ENCODE measurements at regions not wholly inside any gene's neighbourhood (a gene's known extent, or its start where the extent isn't known, plus 50 kb on each side); places are given as distances from the start of the nearest gene placed in this dataset.
A peak's percentile ranks its signal among the peaks of the same experiment; 100 is the strongest.

DNA sequence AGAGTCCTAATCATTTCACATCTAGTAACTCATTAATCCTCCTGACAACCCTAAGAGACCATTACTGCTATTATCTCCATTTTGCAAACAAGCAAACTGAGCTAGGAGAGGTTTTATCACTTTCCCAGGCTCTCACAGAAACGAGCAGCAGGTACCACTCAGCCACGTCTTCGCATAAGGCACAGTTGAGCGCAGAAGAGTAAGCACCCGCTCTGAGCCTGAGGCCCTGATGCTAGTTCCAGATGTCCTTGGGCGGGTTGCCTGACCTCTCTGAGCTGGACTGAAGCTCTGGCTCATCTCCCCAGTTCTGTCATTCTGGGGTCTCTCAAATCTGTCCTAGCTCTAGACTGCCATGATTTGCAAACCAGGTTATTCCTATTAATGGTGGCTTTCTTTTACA is 72.6 kb upstream of the FRMD4A start:
- ATAC-seq (replicated peaks; ENCODE audit: extremely low read depth, poor library complexity, severe bottlenecking) = no peak
- no peak overlapping the region for H3K27ac Mint-ChIP-seq (ENCODE audit: low read depth)
- H3K4me3 Mint-ChIP-seq = no peak overlapping the region
- no peak for DNase-seq (ENCODE audit: low spot score in 2 of 2)
- no peaks in the 10 kb centered on the region for H3K9me3 Mint-ChIP-seq
- no peaks in the 10 kb centered on the region for H3K4me1 Mint-ChIP-seq
- H3K27me3 Mint-ChIP-seq = peaks cover 66% of the 10 kb centered on the region
- no peaks in the 10 kb centered on the region for H3K36me3 Mint-ChIP-seq (ENCODE audit: insufficient read depth)

DNA sequence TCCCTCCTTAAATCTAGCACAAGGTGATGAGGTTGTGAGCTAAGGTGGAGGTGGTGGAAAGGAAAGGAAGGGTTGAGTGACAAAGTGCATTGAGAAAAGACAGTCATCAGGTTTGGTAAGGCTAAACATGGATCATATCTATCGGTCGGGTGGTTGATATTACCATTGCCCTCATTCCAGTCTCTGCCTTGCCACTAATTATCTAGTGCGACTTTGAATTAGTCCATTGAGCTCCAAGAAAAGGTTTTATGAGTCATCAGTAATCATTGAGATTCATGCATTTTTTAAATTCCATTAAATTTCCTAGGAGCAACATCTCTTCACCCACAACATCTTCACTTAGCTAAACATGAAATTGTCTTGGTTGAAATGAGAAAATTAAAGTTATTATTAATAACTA is 68.9 kb upstream of the FRMD4A start:
- H3K9me3 Mint-ChIP-seq = no peaks in the 10 kb centered on the region
- H3K27me3 Mint-ChIP-seq = peaks cover 41% of the 10 kb centered on the region

DNA sequence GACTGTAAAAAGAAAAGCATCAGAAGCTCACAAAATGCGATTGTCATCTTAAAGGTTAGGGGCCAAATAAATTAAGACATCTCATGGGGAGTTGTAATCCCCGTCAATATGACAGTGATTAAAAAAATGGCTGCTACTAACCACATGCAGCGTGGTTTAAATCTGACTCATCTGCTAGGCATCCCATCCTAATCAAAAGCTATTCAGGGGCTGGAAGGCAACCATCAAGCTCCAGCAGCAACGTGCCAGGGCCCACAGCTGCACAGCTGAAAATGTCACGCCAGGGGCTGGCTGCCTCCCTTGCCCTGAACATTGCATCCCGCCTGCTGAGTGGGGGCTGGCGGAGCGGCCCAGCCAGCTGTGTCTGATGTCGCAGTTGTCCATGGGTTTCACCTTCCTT is 66.3 kb upstream of the FRMD4A start:
- no peaks in the 10 kb centered on the region for H3K36me3 Mint-ChIP-seq (ENCODE audit: insufficient read depth)
- DNase-seq (ENCODE audit: low spot score in 2 of 2) (no peak), ATAC-seq (replicated peaks; ENCODE audit: extremely low read depth, poor library complexity, severe bottlenecking) (no peak)
- no peaks in the 10 kb centered on the region for H3K4me1 Mint-ChIP-seq
- H3K9me3 Mint-ChIP-seq = no peaks in the 10 kb centered on the region
- no peak overlapping the region for H3K4me3 Mint-ChIP-seq
- H3K27ac Mint-ChIP-seq (ENCODE audit: low read depth) = no peak overlapping the region
- H3K27me3 Mint-ChIP-seq = peaks cover 29% of the 10 kb centered on the region

More for the DNA sequence above, 68.9 kb upstream of the FRMD4A start:
- H3K4me1 Mint-ChIP-seq = no peaks in the 10 kb centered on the region
- H3K27ac Mint-ChIP-seq (ENCODE audit: low read depth) = no peak overlapping the region
- no peak overlapping the region for H3K4me3 Mint-ChIP-seq
- DNase-seq (ENCODE audit: low spot score in 2 of 2) (no peak), ATAC-seq (replicated peaks; ENCODE audit: extremely low read depth, poor library complexity, severe bottlenecking) (no peak)
- H3K36me3 Mint-ChIP-seq (ENCODE audit: insufficient read depth) = no peaks in the 10 kb centered on the region

DNA sequence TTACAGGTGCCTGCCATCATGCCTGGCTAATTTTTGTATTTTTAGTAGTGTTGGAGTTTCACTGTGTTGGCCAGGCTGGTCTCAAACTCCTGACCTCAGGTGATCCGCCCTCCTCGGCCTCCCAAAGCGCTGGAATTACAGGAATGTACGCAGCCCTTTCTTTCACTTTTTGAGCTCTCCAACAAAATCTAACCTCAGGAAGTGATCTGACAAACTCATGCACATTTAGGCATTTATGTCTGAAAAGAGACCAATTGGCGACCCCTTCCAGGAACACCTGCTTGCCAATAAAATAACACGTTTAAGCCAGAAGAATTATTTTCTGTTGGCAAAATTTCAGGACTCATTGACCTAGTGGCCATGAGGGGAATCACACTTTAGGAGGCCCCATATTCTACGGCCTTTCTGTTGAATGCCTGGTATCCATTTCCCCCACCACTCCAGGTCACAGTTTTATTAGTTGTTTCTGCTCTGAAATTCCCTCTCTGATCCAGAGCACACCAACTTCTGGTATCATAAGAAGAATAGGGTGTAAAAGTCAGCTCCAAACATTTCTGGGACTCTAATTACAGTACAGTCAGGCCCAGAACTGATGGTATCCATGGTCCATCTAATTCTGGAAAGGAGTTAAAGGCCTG is 65.8 kb upstream of the FRMD4A start:
- ATAC-seq (replicated peaks; ENCODE audit: extremely low read depth, poor library complexity, severe bottlenecking) = no peak

DNA sequence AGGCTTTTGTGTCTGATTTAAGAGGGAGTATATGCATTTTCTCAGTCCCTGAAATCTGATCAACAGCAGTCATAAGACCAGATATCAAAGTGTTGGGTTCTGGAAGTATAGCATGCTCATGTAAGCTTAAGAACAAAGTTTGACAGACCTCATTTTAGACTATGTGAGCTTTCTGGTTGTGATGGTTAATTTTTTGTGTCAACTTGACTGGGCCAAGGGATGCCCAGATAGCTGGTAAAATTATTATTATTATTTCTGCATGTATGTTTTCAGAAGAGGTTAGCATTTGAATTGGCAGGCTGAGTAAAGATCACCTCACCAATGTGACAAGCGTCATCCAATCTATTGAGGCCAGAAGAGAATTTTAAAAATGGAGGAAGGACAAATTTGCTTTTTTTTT is 63.5 kb upstream of the FRMD4A start:
- ATAC-seq (replicated peaks; ENCODE audit: extremely low read depth, poor library complexity, severe bottlenecking) (no peak), DNase-seq (ENCODE audit: low spot score in 2 of 2) (no peak)
- Mint-ChIP-seq H3K4me3 (no peak overlapping the region), H3K9me3 (no peaks in the 10 kb centered on the region), H3K4me1 (no peaks in the 10 kb centered on the region), H3K27ac (ENCODE audit: low read depth) (no peak overlapping the region), H3K36me3 (ENCODE audit: insufficient read depth) (no peaks in the 10 kb centered on the region), H3K27me3 (peaks cover 9% of the 10 kb centered on the region)

More for the DNA sequence above, 65.8 kb upstream of the FRMD4A start:
- no peaks in the 10 kb centered on the region for H3K36me3 Mint-ChIP-seq (ENCODE audit: insufficient read depth)
- H3K4me1 Mint-ChIP-seq = no peaks in the 10 kb centered on the region
- H3K27me3 Mint-ChIP-seq = peaks cover 24% of the 10 kb centered on the region
- no peak overlapping the region for H3K4me3 Mint-ChIP-seq
- H3K9me3 Mint-ChIP-seq = no peaks in the 10 kb centered on the region
- H3K27ac Mint-ChIP-seq (ENCODE audit: low read depth) = no peak overlapping the region
- DNase-seq (ENCODE audit: low spot score in 2 of 2) = no peak

DNA sequence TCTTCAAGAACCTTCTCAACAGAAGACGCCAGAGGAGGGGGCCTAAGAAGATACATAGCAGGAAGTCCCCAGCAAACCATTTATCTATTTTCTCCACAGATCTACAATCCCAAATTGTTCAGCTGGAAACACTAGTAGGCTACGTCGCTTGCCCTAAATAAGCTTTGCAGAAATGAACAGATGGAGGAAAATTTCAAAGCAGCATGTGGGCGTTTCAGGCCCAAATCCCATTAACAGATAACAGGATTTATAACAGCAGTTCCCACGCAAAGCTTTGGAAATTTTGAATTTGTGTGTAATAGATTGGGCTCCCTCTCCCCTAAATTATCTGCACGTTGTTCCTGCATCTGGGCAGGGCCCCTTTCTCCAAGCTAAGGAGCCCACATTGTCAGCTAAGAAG is 60.6 kb upstream of the FRMD4A start:
- H3K9me3 Mint-ChIP-seq = no peaks in the 10 kb centered on the region
- H3K36me3 Mint-ChIP-seq (ENCODE audit: insufficient read depth) = no peaks in the 10 kb centered on the region
- DNase-seq (ENCODE audit: low spot score in 2 of 2) (no peak), ATAC-seq (replicated peaks; ENCODE audit: extremely low read depth, poor library complexity, severe bottlenecking) (no peak)
- H3K27me3 Mint-ChIP-seq = no peaks in the 10 kb centered on the region
- no peaks in the 10 kb centered on the region for H3K4me1 Mint-ChIP-seq
- no peak overlapping the region for H3K27ac Mint-ChIP-seq (ENCODE audit: low read depth)
- no peak overlapping the region for H3K4me3 Mint-ChIP-seq

DNA sequence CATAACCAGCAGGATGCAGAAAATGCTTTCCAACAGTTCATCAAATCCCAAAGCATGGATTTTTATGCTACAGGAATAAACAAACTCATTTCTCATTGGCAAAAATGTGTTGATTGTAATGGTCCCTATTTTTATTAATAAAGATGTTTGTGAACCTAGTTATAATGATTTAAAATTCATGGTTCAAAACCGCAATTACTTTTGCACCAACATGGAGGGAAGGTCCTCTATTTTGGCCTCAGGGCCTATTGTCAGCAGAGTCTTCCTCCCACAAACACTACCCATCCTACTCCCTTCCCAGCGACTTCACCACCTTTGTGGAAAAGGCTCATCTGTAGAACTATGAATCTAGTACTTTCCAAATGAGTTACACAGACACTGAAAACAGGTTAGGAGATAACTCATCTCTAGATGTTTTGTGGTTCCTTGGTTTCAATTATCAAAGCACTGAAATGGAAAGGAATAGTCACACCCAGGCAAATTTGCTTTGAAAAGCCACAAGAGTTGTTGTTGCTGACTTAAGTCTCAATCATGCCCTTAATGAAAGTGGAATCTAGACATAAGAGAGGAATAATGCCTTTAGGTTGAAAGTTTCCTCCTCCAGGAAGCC is 59.4 kb upstream of the FRMD4A start:
- peak; percentile 19 for ATAC-seq (replicated peaks; ENCODE audit: extremely low read depth, poor library complexity, severe bottlenecking)
- H3K27ac Mint-ChIP-seq (ENCODE audit: low read depth) = no peak overlapping the region

DNA sequence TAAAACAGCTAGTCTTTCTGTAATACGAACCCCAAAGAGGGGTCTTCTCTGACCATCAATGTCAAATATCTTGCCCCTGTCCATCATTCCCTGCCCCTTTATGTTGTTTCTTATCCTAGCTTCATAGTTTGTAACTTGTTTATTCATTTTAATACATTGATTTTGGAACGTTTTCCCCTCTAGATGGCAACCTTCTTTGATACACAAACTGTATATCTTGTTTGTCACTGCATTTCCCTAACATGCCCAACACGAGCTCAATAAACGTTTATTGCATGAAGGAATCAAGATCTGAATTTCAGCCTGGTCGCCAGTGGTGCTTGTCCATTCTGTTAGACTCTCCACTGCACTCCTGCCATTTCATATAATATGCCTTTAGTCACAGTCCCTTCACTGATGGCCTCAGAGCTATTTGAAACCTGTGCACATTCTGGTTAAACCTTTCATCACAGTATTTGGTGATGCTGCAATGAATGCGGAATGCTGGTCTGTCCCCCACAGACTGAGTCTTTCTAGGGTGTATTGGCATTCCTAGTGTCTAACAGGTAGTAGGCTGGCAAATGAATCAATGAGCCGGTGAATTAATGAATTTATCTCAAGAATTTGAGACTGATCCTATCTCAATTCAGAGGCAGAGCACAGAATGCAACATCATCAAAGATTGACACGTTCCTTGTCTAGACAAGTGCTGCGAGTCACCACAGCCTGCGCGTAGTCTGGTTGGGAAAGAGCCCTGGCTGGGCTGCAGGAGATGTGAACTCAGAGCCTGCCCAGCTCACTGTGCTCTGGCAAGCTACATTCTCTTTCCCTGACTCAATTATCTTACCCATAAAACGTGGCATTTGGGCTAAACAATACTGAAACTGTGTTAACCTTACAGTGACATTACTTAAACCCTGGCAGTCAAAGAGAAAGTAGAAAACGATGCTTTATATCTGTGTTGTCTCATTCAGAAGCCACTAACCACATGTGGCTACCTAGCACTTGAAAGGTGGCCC is 55.2 kb upstream of the FRMD4A start:
- H3K9me3 Mint-ChIP-seq = no peaks in the 10 kb centered on the region
- no peak overlapping the region for H3K27ac Mint-ChIP-seq (ENCODE audit: low read depth)
- H3K4me1 Mint-ChIP-seq = no peaks in the 10 kb centered on the region
- ATAC-seq (replicated peaks; ENCODE audit: extremely low read depth, poor library complexity, severe bottlenecking) = no peak
- peaks cover 1% of the 10 kb centered on the region for H3K36me3 Mint-ChIP-seq (ENCODE audit: insufficient read depth)
- no peak for DNase-seq (ENCODE audit: low spot score in 2 of 2)
- no peak overlapping the region for H3K4me3 Mint-ChIP-seq
- peaks cover 12% of the 10 kb centered on the region for H3K27me3 Mint-ChIP-seq

More for the DNA sequence above, 59.4 kb upstream of the FRMD4A start:
- Mint-ChIP-seq H3K36me3 (ENCODE audit: insufficient read depth) (no peaks in the 10 kb centered on the region), H3K27me3 (no peaks in the 10 kb centered on the region), H3K4me3 (no peak overlapping the region), H3K4me1 (no peaks in the 10 kb centered on the region), H3K9me3 (no peaks in the 10 kb centered on the region)
- DNase-seq (ENCODE audit: low spot score in 2 of 2) = no peak

DNA sequence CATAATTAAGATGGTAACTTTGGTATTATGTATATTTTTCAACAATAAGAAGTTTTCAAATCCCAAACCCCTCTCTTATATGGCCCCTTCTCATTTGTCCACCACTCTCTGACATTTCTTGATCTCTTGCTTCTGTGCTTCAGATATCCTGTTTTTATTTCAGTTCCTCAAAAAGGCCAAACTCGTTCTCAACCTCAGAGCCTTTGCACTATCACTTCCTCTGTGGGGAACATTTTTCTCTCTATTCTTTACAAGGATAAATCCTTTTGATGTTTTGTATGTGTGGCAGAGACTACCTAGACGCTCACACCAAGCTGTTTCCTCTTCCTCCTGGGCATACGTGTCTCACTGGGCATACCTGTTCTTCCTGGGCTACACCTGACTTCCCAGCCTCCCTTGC is 54.2 kb upstream of the FRMD4A start:
- H3K36me3 Mint-ChIP-seq (ENCODE audit: insufficient read depth) = peaks cover 1% of the 10 kb centered on the region
- H3K4me3 Mint-ChIP-seq = no peak overlapping the region
- DNase-seq (ENCODE audit: low spot score in 2 of 2) = no peak
- no peaks in the 10 kb centered on the region for H3K9me3 Mint-ChIP-seq
- no peak overlapping the region for H3K27ac Mint-ChIP-seq (ENCODE audit: low read depth)
- no peak for ATAC-seq (replicated peaks; ENCODE audit: extremely low read depth, poor library complexity, severe bottlenecking)
- H3K4me1 Mint-ChIP-seq = no peaks in the 10 kb centered on the region
- H3K27me3 Mint-ChIP-seq = peaks cover 14% of the 10 kb centered on the region

DNA sequence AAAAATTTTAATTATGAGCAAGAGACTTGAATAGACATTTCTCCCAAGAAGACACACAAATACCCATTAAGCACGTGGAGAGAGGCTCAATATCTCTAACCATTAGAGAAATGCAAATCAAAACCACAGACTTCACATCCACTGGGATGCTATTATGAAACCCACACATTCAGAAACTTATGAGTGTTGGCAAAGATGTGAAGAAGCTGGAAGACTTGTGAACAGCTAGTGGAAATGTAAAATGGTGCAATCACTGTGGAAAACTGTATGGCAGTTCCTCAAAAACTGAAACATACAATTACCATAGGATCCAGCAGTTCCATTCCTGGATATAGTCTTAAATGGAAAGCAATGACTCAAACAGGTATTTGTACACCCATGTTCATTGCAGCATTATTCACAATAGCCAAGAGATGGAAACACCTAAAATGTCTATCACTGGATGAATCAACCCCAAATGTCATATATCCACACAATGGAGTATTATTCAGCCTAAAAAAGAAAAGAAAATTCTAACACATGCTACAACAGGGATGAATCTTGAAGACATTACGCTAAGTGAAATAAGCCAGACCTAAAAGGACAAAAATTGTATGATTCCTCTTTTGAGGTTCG is 53.5 kb upstream of the FRMD4A start:
- ATAC-seq (replicated peaks; ENCODE audit: extremely low read depth, poor library complexity, severe bottlenecking) = no peak
- H3K27ac Mint-ChIP-seq (ENCODE audit: low read depth) = no peak overlapping the region
- peaks cover 19% of the 10 kb centered on the region for H3K27me3 Mint-ChIP-seq
- no peak for DNase-seq (ENCODE audit: low spot score in 2 of 2)
- no peak overlapping the region for H3K4me3 Mint-ChIP-seq
- peaks cover 1% of the 10 kb centered on the region for H3K36me3 Mint-ChIP-seq (ENCODE audit: insufficient read depth)
- H3K9me3 Mint-ChIP-seq = no peaks in the 10 kb centered on the region
- no peaks in the 10 kb centered on the region for H3K4me1 Mint-ChIP-seq

DNA sequence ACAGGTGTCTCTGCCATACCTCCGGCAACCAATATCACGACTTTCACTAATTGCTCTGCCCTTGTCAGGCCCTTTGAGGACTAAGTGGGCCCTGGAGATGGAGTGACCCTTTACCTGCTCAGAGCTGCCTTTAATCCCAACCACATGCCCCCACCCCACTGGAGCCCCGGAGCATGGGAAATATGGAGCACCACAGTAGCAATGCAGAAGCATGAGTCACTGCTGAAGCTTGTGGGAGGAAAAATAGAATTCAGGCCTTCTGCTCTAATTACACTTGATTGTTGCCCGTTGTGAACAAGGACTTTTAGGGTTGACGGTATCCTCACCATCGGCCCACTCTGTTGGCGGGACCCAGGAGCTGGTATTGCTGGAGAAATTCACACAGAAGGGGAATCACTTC is 52.5 kb upstream of the FRMD4A start:
- H3K9me3 Mint-ChIP-seq = no peaks in the 10 kb centered on the region
- no peak overlapping the region for H3K27ac Mint-ChIP-seq (ENCODE audit: low read depth)
- H3K4me1 Mint-ChIP-seq = no peaks in the 10 kb centered on the region
- H3K4me3 Mint-ChIP-seq = no peak overlapping the region
- peaks cover 28% of the 10 kb centered on the region for H3K27me3 Mint-ChIP-seq
- DNase-seq (ENCODE audit: low spot score in 2 of 2) = no peak
- peaks cover 1% of the 10 kb centered on the region for H3K36me3 Mint-ChIP-seq (ENCODE audit: insufficient read depth)
- no peak for ATAC-seq (replicated peaks; ENCODE audit: extremely low read depth, poor library complexity, severe bottlenecking)

DNA sequence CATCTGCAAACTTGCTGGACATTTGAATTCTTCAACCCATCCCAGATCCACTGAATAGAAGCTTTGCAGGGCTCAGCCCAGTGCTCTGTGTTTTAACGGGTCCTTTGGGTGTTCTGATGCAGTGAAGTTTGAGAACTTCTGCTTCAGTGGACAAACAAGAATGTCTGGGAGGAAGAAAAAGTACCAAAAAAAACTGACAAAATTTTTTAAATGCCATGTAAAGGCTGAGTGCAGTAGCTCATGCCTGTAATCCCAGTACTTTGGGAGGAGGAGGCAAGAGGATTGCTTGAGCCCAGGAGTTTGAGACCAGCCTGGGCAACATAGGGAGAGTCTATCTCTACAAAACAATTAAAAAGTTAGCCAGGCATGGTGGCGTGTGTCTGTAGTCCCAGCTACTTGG is 51.8 kb upstream of the FRMD4A start:
- Mint-ChIP-seq H3K36me3 (ENCODE audit: insufficient read depth) (peaks cover 1% of the 10 kb centered on the region), H3K4me3 (no peak overlapping the region), H3K9me3 (no peaks in the 10 kb centered on the region), H3K4me1 (no peaks in the 10 kb centered on the region), H3K27me3 (peaks cover 36% of the 10 kb centered on the region), H3K27ac (ENCODE audit: low read depth) (no peak overlapping the region)
- DNase-seq (ENCODE audit: low spot score in 2 of 2) = no peak
- no peak for ATAC-seq (replicated peaks; ENCODE audit: extremely low read depth, poor library complexity, severe bottlenecking)

Measured in central memory CD8-positive, alpha-beta T cell (primary cell).